ENCODE measurements at regions not wholly inside any gene's neighbourhood (a gene's known extent, or its start where the extent isn't known, plus 50 kb on each side); places are given as distances from the start of the nearest gene placed in this dataset.

GRCh38 chr9:78839252-78839651 lies 542.3 kb downstream of the PSAT1 start:
- Histone ChIP-seq H2AFZ (ENCODE audit: low read depth, low read length, severe bottlenecking) (no peak overlapping the region), H3K27me3 (ENCODE audit: low read length) (no peaks in the 10 kb centered on the region), H4K20me1 (ENCODE audit: low read depth, low read length) (no peaks in the 10 kb centered on the region), H3K79me2 (ENCODE audit: insufficient read depth, low read length) (no peaks in the 10 kb centered on the region), H3K4me3 (ENCODE audit: insufficient read depth, low read length, poor library complexity, severe bottlenecking) (no peak overlapping the region), H3F3A (ENCODE audit: insufficient read depth) (no peaks in the 10 kb centered on the region), H3K4me2 (ENCODE audit: low read depth, low read length, poor library complexity, severe bottlenecking) (no peak overlapping the region), H3K27ac (ENCODE audit: low read depth, low read length) (no peak overlapping the region), H3K9me3 (ENCODE audit: insufficient read depth, low read length) (no peaks in the 10 kb centered on the region), H3K36me3 (ENCODE audit: low read length) (no peaks in the 10 kb centered on the region), H3K9ac (ENCODE audit: low read length) (no peak overlapping the region), H3K9me2 (replicated peaks; ENCODE audit: insufficient read depth, low read length) (no peaks in the 10 kb centered on the region)
- TF ChIP-seq CTCF (IDR thresholded peaks at IDR 0.05; ENCODE audit: insufficient read depth, low read length, poor library complexity, severe bottlenecking) (no peak), EZH2phosphoT487 (conservative IDR thresholded peaks at IDR 0.05; ENCODE audit: low read length) (no peak)

DNA sequence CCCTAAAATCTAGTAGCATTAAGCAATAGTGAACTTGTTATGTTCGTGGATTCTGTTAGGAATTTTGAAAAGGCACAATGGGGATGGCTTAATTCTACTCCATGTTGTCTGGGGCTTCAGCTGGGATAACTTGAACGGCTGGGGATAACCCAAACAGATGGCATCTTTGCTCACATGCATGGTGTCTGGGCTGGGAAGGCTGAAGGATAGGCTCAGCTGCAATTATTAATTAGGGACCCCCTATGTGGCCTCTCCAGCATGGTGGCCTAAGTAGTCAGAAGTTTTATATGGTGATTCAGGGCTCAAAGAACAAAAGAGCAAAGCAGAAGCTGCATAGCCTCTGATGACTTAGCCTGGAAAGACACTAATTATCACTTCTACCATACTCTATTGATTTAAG lies 551.1 kb downstream of the PSAT1 start:
- no peaks in the 10 kb centered on the region for H3K36me3 ChIP-seq (ENCODE audit: low read length)
- TF ChIP-seq CTCF (IDR thresholded peaks at IDR 0.05; ENCODE audit: insufficient read depth, low read length, poor library complexity, severe bottlenecking) (no peak), EZH2phosphoT487 (conservative IDR thresholded peaks at IDR 0.05; ENCODE audit: low read length) (no peak)
- no peak overlapping the region for H2AFZ ChIP-seq (ENCODE audit: low read depth, low read length, severe bottlenecking)
- H3K9me2 ChIP-seq (replicated peaks; ENCODE audit: insufficient read depth, low read length), result no peaks in the 10 kb centered on the region
- H3K79me2 ChIP-seq (ENCODE audit: insufficient read depth, low read length), result no peaks in the 10 kb centered on the region
- H3K27ac ChIP-seq (ENCODE audit: low read depth, low read length), result no peak overlapping the region
- no peak overlapping the region for H3K4me2 ChIP-seq (ENCODE audit: low read depth, low read length, poor library complexity, severe bottlenecking)
- no peaks in the 10 kb centered on the region for H3K9me3 ChIP-seq (ENCODE audit: insufficient read depth, low read length)
- no peaks in the 10 kb centered on the region for H3K27me3 ChIP-seq (ENCODE audit: low read length)
- no peaks in the 10 kb centered on the region for H3F3A ChIP-seq (ENCODE audit: insufficient read depth)
- no peak overlapping the region for H3K9ac ChIP-seq (ENCODE audit: low read length)
- H4K20me1 ChIP-seq (ENCODE audit: low read depth, low read length), result no peaks in the 10 kb centered on the region
- H3K4me3 ChIP-seq (ENCODE audit: insufficient read depth, low read length, poor library complexity, severe bottlenecking), result no peak overlapping the region

- no peaks in the 10 kb centered on the region for H3K27me3 ChIP-seq (ENCODE audit: low read length)
- no peak overlapping the region for H3K4me2 ChIP-seq (ENCODE audit: low read depth, low read length, poor library complexity, severe bottlenecking)
- H3K9ac ChIP-seq (ENCODE audit: low read length), result no peak overlapping the region
- H3K9me3 ChIP-seq (ENCODE audit: insufficient read depth, low read length), result no peaks in the 10 kb centered on the region
- no peaks in the 10 kb centered on the region for H3K79me2 ChIP-seq (ENCODE audit: insufficient read depth, low read length)
- no peaks in the 10 kb centered on the region for H3F3A ChIP-seq (ENCODE audit: insufficient read depth)
- TF ChIP-seq CTCF (IDR thresholded peaks at IDR 0.05; ENCODE audit: insufficient read depth, low read length, poor library complexity, severe bottlenecking), result no peak
- no peak overlapping the region for H3K27ac ChIP-seq (ENCODE audit: low read depth, low read length)
- H4K20me1 ChIP-seq (ENCODE audit: low read depth, low read length), result no peaks in the 10 kb centered on the region
- no peaks in the 10 kb centered on the region for H3K9me2 ChIP-seq (replicated peaks; ENCODE audit: insufficient read depth, low read length)
- no peaks in the 10 kb centered on the region for H3K36me3 ChIP-seq (ENCODE audit: low read length)
- H3K4me3 ChIP-seq (ENCODE audit: insufficient read depth, low read length, poor library complexity, severe bottlenecking), result no peak overlapping the region
- H2AFZ ChIP-seq (ENCODE audit: low read depth, low read length, severe bottlenecking), result no peak overlapping the region
Measured at GRCh38 chr9:78856144-78856543, 559.2 kb downstream of the PSAT1 start.

DNA sequence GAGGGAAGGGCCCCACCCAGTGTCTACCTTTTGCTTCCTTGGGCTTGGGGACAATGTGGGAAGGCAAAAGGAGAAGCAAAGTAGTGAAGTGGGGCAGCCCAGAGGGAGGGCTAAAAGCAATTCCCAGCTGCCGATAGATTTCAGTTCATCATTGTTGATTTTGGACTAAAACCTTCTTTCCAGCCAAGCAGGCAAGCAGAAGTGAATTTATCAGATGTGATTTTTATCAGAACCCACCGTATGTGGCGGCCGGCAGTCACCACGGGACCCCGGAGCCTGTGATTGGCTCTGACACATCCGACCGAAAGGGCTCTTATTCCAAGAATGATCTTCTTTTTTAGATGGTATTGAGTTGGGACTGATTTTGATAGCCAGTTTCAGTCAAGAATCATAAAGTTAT lies 559.9 kb downstream of the PSAT1 start:
- no peaks in the 10 kb centered on the region for H3K9me2 ChIP-seq (replicated peaks; ENCODE audit: insufficient read depth, low read length)
- H4K20me1 ChIP-seq (ENCODE audit: low read depth, low read length), result no peaks in the 10 kb centered on the region
- no peak overlapping the region for H3K4me2 ChIP-seq (ENCODE audit: low read depth, low read length, poor library complexity, severe bottlenecking)
- no peaks in the 10 kb centered on the region for H3K36me3 ChIP-seq (ENCODE audit: low read length)
- H3K9me3 ChIP-seq (ENCODE audit: insufficient read depth, low read length), result no peaks in the 10 kb centered on the region
- H2AFZ ChIP-seq (ENCODE audit: low read depth, low read length, severe bottlenecking), result no peak overlapping the region
- TF ChIP-seq EZH2phosphoT487 (conservative IDR thresholded peaks at IDR 0.05; ENCODE audit: low read length) (no peak), CTCF (IDR thresholded peaks at IDR 0.05; ENCODE audit: insufficient read depth, low read length, poor library complexity, severe bottlenecking) (no peak)
- no peak overlapping the region for H3K4me3 ChIP-seq (ENCODE audit: insufficient read depth, low read length, poor library complexity, severe bottlenecking)
- no peaks in the 10 kb centered on the region for H3K79me2 ChIP-seq (ENCODE audit: insufficient read depth, low read length)
- H3F3A ChIP-seq (ENCODE audit: insufficient read depth), result no peaks in the 10 kb centered on the region
- no peak overlapping the region for H3K27ac ChIP-seq (ENCODE audit: low read depth, low read length)
- no peaks in the 10 kb centered on the region for H3K27me3 ChIP-seq (ENCODE audit: low read length)
- H3K9ac ChIP-seq (ENCODE audit: low read length), result no peak overlapping the region
